ENCODE measurements at regions not wholly inside any gene's neighbourhood (a gene's known extent, or its start where the extent isn't known, plus 50 kb on each side); places are given as distances from the start of the nearest gene placed in this dataset.

- DNase-seq, result no peak
Measured at GRCh38 chr7:36011588-36011965, 141.5 kb upstream of the EEPD1 start.

GRCh38 chr7:36013246-36014014 is 139.6 kb upstream of the EEPD1 start:
- no peak for DNase-seq

- DNase-seq, result no peak
Measured at GRCh38 chr7:36014961-36015360, 138.1 kb upstream of the EEPD1 start.

GRCh38 chr7:36015733-36016132 is 137.3 kb upstream of the EEPD1 start:
- DNase-seq, result no peak

- no peak for DNase-seq
Measured at GRCh38 chr7:36016648-36017047, 136.4 kb upstream of the EEPD1 start.

GRCh38 chr7:36017111-36017510 is 135.9 kb upstream of the EEPD1 start:
- no peak for DNase-seq

- no peak for DNase-seq
Measured at GRCh38 chr7:36018816-36019484, 134.1 kb upstream of the EEPD1 start.

GRCh38 chr7:36019538-36019937 is 133.5 kb upstream of the EEPD1 start:
- DNase-seq, result no peak

- DNase-seq, result no peak
Measured at GRCh38 chr7:36019980-36020379, 133.1 kb upstream of the EEPD1 start.

- DNase-seq, result peak; percentile 6
Measured at GRCh38 chr7:36021367-36021766, 131.7 kb upstream of the EEPD1 start.

- DNase-seq, result no peak
Measured at GRCh38 chr7:36021917-36022550, 131.0 kb upstream of the EEPD1 start.

GRCh38 chr7:36023033-36023560 is 130.0 kb upstream of the EEPD1 start:
- DNase-seq, result no peak

GRCh38 chr7:36025190-36025589 is 127.9 kb upstream of the EEPD1 start:
- DNase-seq, result no peak

- no peak for DNase-seq
Measured at GRCh38 chr7:36029311-36029710, 123.7 kb upstream of the EEPD1 start.

- DNase-seq, result no peak
Measured at GRCh38 chr7:36029853-36030515, 123.1 kb upstream of the EEPD1 start.

GRCh38 chr7:36032361-36032818 is 120.7 kb upstream of the EEPD1 start:
- DNase-seq, result no peak

- no peak for DNase-seq
Measured at GRCh38 chr7:36034020-36034419, 119.0 kb upstream of the EEPD1 start.

- DNase-seq, result no peak
Measured at GRCh38 chr7:36035186-36035585, 117.9 kb upstream of the EEPD1 start.

GRCh38 chr7:36036590-36036989 is 116.5 kb upstream of the EEPD1 start:
- DNase-seq, result no peak

- peak; percentile 30 for DNase-seq
Measured at GRCh38 chr7:36037121-36037662, 115.9 kb upstream of the EEPD1 start.

- DNase-seq, result no peak
Measured at GRCh38 chr7:36038063-36038721, 114.9 kb upstream of the EEPD1 start.

- no peak for DNase-seq
Measured at GRCh38 chr7:36039243-36039642, 113.8 kb upstream of the EEPD1 start.

Data from CD4-positive, alpha-beta T cell treated with Interleukin-4 for 4 hours (primary cell).